NB4 (cell line): ENCODE measurements at regions not wholly inside any gene's neighbourhood (a gene's known extent, or its start where the extent isn't known, plus 50 kb on each side); places are given as distances from the start of the nearest gene placed in this dataset.

Experiments used
- CTCF ChIP-seq: IDR thresholded peaks from one replicate; pipeline ENCODE4 v1.5.1; 2012; ENCODE audit warnings: low read depth, low read length
- MYC ChIP-seq: IDR thresholded peaks from 2 replicates; pipeline ENCODE4 v1.6.1; 2011; ENCODE audit warnings: low read depth, low read length
- POLR2A ChIP-seq: IDR thresholded peaks from 2 replicates; pipeline ENCODE4 v1.6.1; 2011; ENCODE audit warnings: mild to moderate bottlenecking; ENCODE audit not compliant: insufficient read length; ENCODE audit errors: extremely low read depth

- TF ChIP-seq CTCF (no peak), POLR2A (no peak), MYC (no peak)
Measured at GRCh38 chr4:53854991-53855568, 209.3 kb downstream of the CHIC2 start.
